HepG2 (cell line): ENCODE measurements at regions not wholly inside any gene's neighbourhood (a gene's known extent, or its start where the extent isn't known, plus 50 kb on each side); places are given as distances from the start of the nearest gene placed in this dataset.

Source experiments
- ATAC-seq: fragments of 200-7000 bp; cut with Tn5 transposase; 3 replicates; pipeline ENCODE4 v1.9.1; 2020; ENCODE audit warnings: mild to moderate bottlenecking, moderate library complexity
- BruUV-seq: library from RNA; stranded (reverse); fragments of 400-500 nt; replicated peaks from 2 replicates; lab custom pipeline; 2021; lab: Mats Ljungman, UMichigan
- CTCF ChIA-PET: fragments of 300-600 bp; formaldehyde crosslinking; extraction: SDS; loops from one replicate; lab custom pipeline; 2021; ENCODE audit warnings: low total read pairs, inconsistent platforms, low intra/inter-chr PET ratio; lab: Yijun Ruan, JAX
- POLR2A ChIA-PET: fragments of 350-600 bp; sonication (Branson Sonifier 250); formaldehyde crosslinking; loops from one replicate; lab custom pipeline; 2020; ENCODE audit warnings: antibody characterized with exemption, inconsistent platforms; lab: Yijun Ruan, JAX
- DNase-seq: peaks from one replicate; pipeline ENCODE4 v3.0.0-alpha.2; 2015; ENCODE audit warnings: low spot score
- FAIRE-seq: peaks from 3 replicates; lab custom pipeline; 2011; peaks lifted over from hg19 to GRCh38; lab: Jason Lieb, UNC
- H2AFZ ChIP-seq: one replicate; pipeline ENCODE4 v1.6.1; 2011; ENCODE audit warnings: low read length, inconsistent platforms
- H3K27ac ChIP-seq: fragments of 300-600 bp; 3 replicates; pipeline ENCODE4 v1.8.0; 2011; ENCODE audit warnings: mixed run types, mild to moderate bottlenecking, mixed read lengths, low read length, inconsistent platforms; ENCODE audit not compliant: insufficient read depth; ENCODE audit errors: extremely low read length
- H3K27me3 ChIP-seq, 2 experiments: fragments of 200-600 bp in 1 of 2; 2 replicates in 1 of 2; 3 replicates in 1 of 2; pipeline versions ENCODE4 v1.6.0 to v1.8.0; 2011; ENCODE audit warnings: low read length in 2 of 2, mild to moderate bottlenecking in 2 of 2, moderate library complexity in 2 of 2, inconsistent platforms in 1 of 2; ENCODE audit not compliant: insufficient read depth in 2 of 2, control insufficient read depth in 1 of 2
- H3K36me3 ChIP-seq, 2 experiments: fragments of 200-600 bp in 1 of 2; replicated peaks in 1 of 2; 2 replicates in 1 of 2; 3 replicates in 1 of 2; pipeline versions ENCODE4 v1.5.1 to v1.8.0; 2011; ENCODE audit warnings: low read length in 2 of 2, inconsistent platforms in 1 of 2; ENCODE audit not compliant: insufficient read depth in 2 of 2, control insufficient read depth in 1 of 2
- H3K4me1 ChIP-seq: 2 replicates; pipeline ENCODE4 v1.5.1; 2012; ENCODE audit warnings: low read length, inconsistent platforms; ENCODE audit not compliant: insufficient read depth
- H3K4me2 ChIP-seq: 2 replicates; pipeline ENCODE4 v1.6.0; 2011; ENCODE audit warnings: low read depth, low read length, inconsistent platforms
- H3K4me3 ChIP-seq, 3 experiments: fragments of 200-600 bp in 1 of 3; sonication (generic), shearing (Covaris generic) in 1 of 3; replicated peaks in 1 of 3; 2 replicates each; pipeline ENCODE4 v1.5.1; 2011 to 2016; ENCODE audit warnings: low read length in 3 of 3, inconsistent platforms in 2 of 3, low read depth in 2 of 3, mild to moderate bottlenecking in 2 of 3, control low read depth in 1 of 3, mixed read lengths in 1 of 3; ENCODE audit not compliant: insufficient read depth in 1 of 3
- H3K79me2 ChIP-seq: one replicate; pipeline ENCODE4 v1.6.1; 2011; ENCODE audit warnings: low read length, inconsistent platforms; ENCODE audit not compliant: insufficient read depth
- H3K9ac ChIP-seq: 2 replicates; pipeline ENCODE4 v1.6.0; 2011; ENCODE audit warnings: mild to moderate bottlenecking, low read depth, low read length, inconsistent platforms; ENCODE audit not compliant: insufficient read depth
- H3K9me3 ChIP-seq: 2 replicates; pipeline ENCODE4 v1.5.1; 2012; ENCODE audit warnings: mild to moderate bottlenecking, low read length
- H4K20me1 ChIP-seq: 2 replicates; pipeline ENCODE4 v1.6.0; 2011; ENCODE audit warnings: inconsistent platforms, mild to moderate bottlenecking, low read length, moderate library complexity; ENCODE audit not compliant: insufficient read depth
- DZIP1 ChIP-seq: sonication (generic); formaldehyde crosslinking; IDR thresholded peaks from 2 replicates; pipeline ENCODE4 v1.5.0; 2020; ENCODE audit warnings: mild to moderate bottlenecking, missing genetic modification reagents
- MLX ChIP-seq: IDR thresholded peaks from 2 replicates; pipeline ENCODE4 v1.6.1; 2016
- NFRKB ChIP-seq: fragments of 450-650 bp; IDR thresholded peaks from 2 replicates; pipeline ENCODE4 v1.6.1; 2017
- NR2F1 ChIP-seq, 2 experiments: fragments of 450-650 bp in 1 of 2; formaldehyde crosslinking in 1 of 2; IDR thresholded peaks; 2 replicates each; pipeline versions ENCODE4 v1.5.0 to v1.6.1; 2016 to 2020; ENCODE audit warnings: mild to moderate bottlenecking in 1 of 2, missing compliant biosample characterization in 1 of 2, missing genetic modification reagents in 1 of 2, moderate library complexity in 1 of 2
- NR2F6 ChIP-seq, 2 experiments: IDR thresholded peaks; 2 replicates each; pipeline ENCODE4 v1.6.1; 2016; ENCODE audit warnings: antibody characterized with exemption in 1 of 2, mild to moderate bottlenecking in 1 of 2
- PHF21A ChIP-seq: sonication (generic); formaldehyde crosslinking; IDR thresholded peaks from 2 replicates; pipeline ENCODE4 v1.5.0; 2020; ENCODE audit warnings: mild to moderate bottlenecking, missing genetic modification reagents
- PHF8 ChIP-seq: sonication (generic); formaldehyde crosslinking; IDR thresholded peaks from 2 replicates; pipeline ENCODE4 v1.5.0; 2020; ENCODE audit warnings: missing genetic modification reagents
- REPIN1 ChIP-seq: sonication (generic); formaldehyde crosslinking; IDR thresholded peaks from 2 replicates; pipeline ENCODE4 v1.8.0; 2022; ENCODE audit warnings: missing genetic modification reagents, low read depth, mild to moderate bottlenecking, borderline replicate concordance
- SALL1 ChIP-seq: sonication (generic); formaldehyde crosslinking; IDR thresholded peaks from 2 replicates; pipeline ENCODE4 v1.8.0; 2022; ENCODE audit warnings: mild to moderate bottlenecking, missing genetic modification reagents
- SP1 ChIP-seq, 2 experiments: fragments of 450-650 bp in 1 of 2; sonication (generic) in 1 of 2; formaldehyde crosslinking in 1 of 2; IDR thresholded peaks; 2 replicates each; pipeline versions ENCODE4 v1.4.0 to v1.6.1; 2016 to 2020; ENCODE audit warnings: missing genetic modification reagents in 1 of 2
- TBX3 ChIP-seq: fragments of 450-650 bp; IDR thresholded peaks from 2 replicates; pipeline ENCODE4 v1.6.1; 2017; ENCODE audit warnings: antibody characterized with exemption, mild to moderate bottlenecking, inconsistent platforms, borderline replicate concordance
- ZBTB39 ChIP-seq: sonication (generic); formaldehyde crosslinking; IDR thresholded peaks from 2 replicates; pipeline ENCODE4 v1.5.0; 2020; ENCODE audit warnings: missing genetic modification reagents
- ZBTB49 ChIP-seq: sonication (generic); formaldehyde crosslinking; IDR thresholded peaks from 2 replicates; pipeline ENCODE4 v1.4.0; 2020; ENCODE audit warnings: missing genetic modification reagents, borderline replicate concordance
- ZNF143 ChIP-seq: sonication (generic); formaldehyde crosslinking; IDR thresholded peaks from 2 replicates; pipeline ENCODE4 v1.4.0; 2020; ENCODE audit warnings: missing genetic modification reagents
- ZNF891 ChIP-seq: sonication (generic); formaldehyde crosslinking; IDR thresholded peaks from 2 replicates; pipeline ENCODE4 v1.5.0; 2020; ENCODE audit warnings: mild to moderate bottlenecking, missing genetic modification reagents
- WGBS: methylation state at CpG from one replicate; pipeline ENCODE4 v1.1.6; 2017; ENCODE audit warnings: low lambda C conversion rate; 5-methylcytosine and 5-hydroxymethylcytosine counted together
- in situ Hi-C: cut with HindIII; loops from 2 replicates; pipeline ENCODE4 v1.10.0; 2017; ENCODE audit warnings: low pct_unique_long_range_greater_than_20kb; ENCODE audit not compliant: extremely low pct_ligation_motif_present
- intact Hi-C: fragments of 100-400 bp; cut with micrococcal nuclease; formaldehyde crosslinking; loops from one replicate; pipeline ENCODE4 v1.10.0; 2022; ENCODE audit not compliant: unreplicated experiment

GRCh38 chr6:100230953-100231316 lies 233.8 kb downstream of the SIM1 start:
- Histone ChIP-seq H3K9ac (no peak overlapping the region), H3K9me3 (no peaks in the 10 kb centered on the region), H3K4me3 (no peak overlapping the region), H3K27me3 (no peaks in the 10 kb centered on the region), H3K4me2 (no peak overlapping the region), H2AFZ (no peak overlapping the region), H3K4me1 (peaks cover 11% of the 10 kb centered on the region; the same call in 1 of the 2 replicates), H4K20me1 (no peaks in the 10 kb centered on the region), H3K27ac (no peak overlapping the region), H3K36me3 (no peaks in the 10 kb centered on the region), H3K79me2 (no peaks in the 10 kb centered on the region)
- intact Hi-C loops: no loop called here
- DNase-seq: no peak
- POLR2A ChIA-PET: no interaction called here
- CTCF ChIA-PET: no interaction called here
- ATAC-seq: no peak
- no TSS peak for BruUV-seq
- WGBS: 80% methylated on average over 1 of the region's 1 CpG
- no peak for FAIRE-seq
- TF ChIP-seq ZNF891 (CRISPR knock-in tag) (no peak), ZNF143 (CRISPR knock-in tag) (no peak), SALL1 (CRISPR knock-in tag) (no peak), REPIN1 (CRISPR knock-in tag) (no peak), NR2F6 (IDR thresholded peaks at IDR 0.05) (no peak), NR2F6 (CRISPR knock-in tag; IDR thresholded peaks at IDR 0.05) (no peak), TBX3 (no peak), PHF21A (CRISPR knock-in tag) (no peak), ZBTB39 (CRISPR knock-in tag) (no peak), PHF8 (CRISPR knock-in tag) (no peak), NR2F1 (CRISPR knock-in tag; IDR thresholded peaks at IDR 0.05) (no peak), MLX (CRISPR knock-in tag) (no peak), DZIP1 (CRISPR knock-in tag) (no peak), SP1 (IDR thresholded peaks at IDR 0.05) (no peak), SP1 (CRISPR knock-in tag; IDR thresholded peaks at IDR 0.05) (no peak), NFRKB (no peak), ZBTB49 (CRISPR knock-in tag) (no peak)
- in situ Hi-C loops: no loop called here
